Uterus (tissue), 3 donors: ENCODE measurements at regions not wholly inside any gene's neighbourhood (a gene's known extent, or its start where the extent isn't known, plus 50 kb on each side); places are given as distances from the start of the nearest gene placed in this dataset.

Experiments used
- DNase-seq, 2 donors: peaks; one replicate each; pipeline ENCODE4 v3.0.0-alpha.2; 2019 to 2020
- H3K27ac ChIP-seq, 2 donors: fragments of 200-600 bp; sonication (generic); 1 replicate in 1 of 2; 2 replicates in 1 of 2; pipeline ENCODE4 v1.5.1; 2016 to 2018
- H3K27me3 ChIP-seq, 2 donors: fragments of 200-600 bp; sonication (generic); one replicate each; pipeline ENCODE4 v1.5.1; 2018 to 2019; ENCODE audit warnings: control low read depth in 1 of 2
- H3K36me3 ChIP-seq, 2 donors: fragments of 200-600 bp; sonication (generic); one replicate each; pipeline ENCODE4 v1.5.1; 2019; ENCODE audit warnings: control low read depth in 1 of 2
- H3K4me1 ChIP-seq, 2 donors: fragments of 200-600 bp; sonication (generic); one replicate each; pipeline ENCODE4 v1.5.1; 2018 to 2019; ENCODE audit warnings: control low read depth in 1 of 2
- H3K4me3 ChIP-seq, 2 donors: fragments of 200-600 bp; sonication (generic); 1 replicate in 1 of 2; 2 replicates in 1 of 2; pipeline ENCODE4 v1.5.1; 2018 to 2019; ENCODE audit warnings: mild to moderate bottlenecking in 1 of 2
- H3K9me3 ChIP-seq, 2 donors: fragments of 200-600 bp; sonication (generic); one replicate each; pipeline ENCODE4 v1.5.1; 2019; ENCODE audit warnings: control low read depth in 1 of 2
- POLR2A ChIP-seq, 2 donors: fragments of 450-650 bp; IDR thresholded peaks; one replicate each; pipeline ENCODE4 v1.6.1; 2016; ENCODE audit warnings: antibody characterized with exemption in 2 of 2, mild to moderate bottlenecking in 1 of 2, moderate library complexity in 1 of 2
- intact Hi-C: fragments of 100-400 bp; cut with DNase I; formaldehyde crosslinking; loops from one replicate; pipeline ENCODE4 v1.15.1; 2023; ENCODE audit warnings: low total_unique reads
- TF ChIP-seq, protein P1 (sequence below), 4 experiments: fragments of 200-600 bp in 2 of 4; fragments of 450-650 bp in 2 of 4; sonication (generic) in 2 of 4; IDR thresholded peaks; one replicate each; pipeline ENCODE4 v1.5.1; 2016 to 2019; ENCODE audit warnings: antibody characterized with exemption in 4 of 4, mild to moderate bottlenecking in 2 of 4, moderate library complexity in 1 of 4
- donor health status: DM: yes; HTN: yes; CAD: no.

GRCh38 chr1:67942274-67942673 lies 108.2 kb downstream of the DIRAS3 start:
- Histone ChIP-seq H3K36me3 (no peaks in the 10 kb centered on the region), H3K9me3 (no peaks in the 10 kb centered on the region), H3K27me3 (no peaks in the 10 kb centered on the region), H3K27ac (no peak overlapping the region), H3K4me3 (no peak overlapping the region), H3K4me1 (no peaks in the 10 kb centered on the region)
- intact Hi-C loops = no loop called here
- no peak for DNase-seq
- TF ChIP-seq, protein P1, sequence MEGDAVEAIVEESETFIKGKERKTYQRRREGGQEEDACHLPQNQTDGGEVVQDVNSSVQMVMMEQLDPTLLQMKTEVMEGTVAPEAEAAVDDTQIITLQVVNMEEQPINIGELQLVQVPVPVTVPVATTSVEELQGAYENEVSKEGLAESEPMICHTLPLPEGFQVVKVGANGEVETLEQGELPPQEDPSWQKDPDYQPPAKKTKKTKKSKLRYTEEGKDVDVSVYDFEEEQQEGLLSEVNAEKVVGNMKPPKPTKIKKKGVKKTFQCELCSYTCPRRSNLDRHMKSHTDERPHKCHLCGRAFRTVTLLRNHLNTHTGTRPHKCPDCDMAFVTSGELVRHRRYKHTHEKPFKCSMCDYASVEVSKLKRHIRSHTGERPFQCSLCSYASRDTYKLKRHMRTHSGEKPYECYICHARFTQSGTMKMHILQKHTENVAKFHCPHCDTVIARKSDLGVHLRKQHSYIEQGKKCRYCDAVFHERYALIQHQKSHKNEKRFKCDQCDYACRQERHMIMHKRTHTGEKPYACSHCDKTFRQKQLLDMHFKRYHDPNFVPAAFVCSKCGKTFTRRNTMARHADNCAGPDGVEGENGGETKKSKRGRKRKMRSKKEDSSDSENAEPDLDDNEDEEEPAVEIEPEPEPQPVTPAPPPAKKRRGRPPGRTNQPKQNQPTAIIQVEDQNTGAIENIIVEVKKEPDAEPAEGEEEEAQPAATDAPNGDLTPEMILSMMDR (IDR thresholded peaks at IDR 0.05) = no peak
- no peak for TF ChIP-seq POLR2A (IDR thresholded peaks at IDR 0.05)

DNA sequence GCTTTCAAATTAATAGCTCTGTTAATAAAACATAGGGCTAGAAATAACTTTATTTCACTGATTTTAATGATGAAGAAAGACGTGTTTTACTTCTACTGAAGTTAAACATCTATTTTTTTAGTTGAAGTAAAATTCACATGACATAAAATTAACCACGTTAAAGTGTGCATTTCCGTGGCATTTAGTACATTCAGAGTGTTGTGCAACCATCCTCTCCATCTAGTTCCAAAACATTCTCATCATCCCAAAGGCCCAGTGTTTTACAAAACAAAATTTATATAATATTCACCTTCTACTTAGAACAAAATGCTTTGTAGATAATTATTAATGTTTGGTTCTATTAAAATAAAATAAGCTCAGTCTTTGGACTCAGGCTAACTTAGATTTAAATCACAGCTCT lies 108.5 kb upstream of the GNG12 start:
- Histone ChIP-seq H3K27me3 (no peaks in the 10 kb centered on the region), H3K27ac (no peak overlapping the region), H3K36me3 (no peaks in the 10 kb centered on the region), H3K9me3 (no peaks in the 10 kb centered on the region), H3K4me1 (no peaks in the 10 kb centered on the region), H3K4me3 (no peak overlapping the region)
- DNase-seq = no peak
- intact Hi-C loops = no loop called here
- no peak for TF ChIP-seq POLR2A (IDR thresholded peaks at IDR 0.05)
- TF ChIP-seq, protein P1 (IDR thresholded peaks at IDR 0.05) = no peak

- no peaks in the 10 kb centered on the region for H3K4me1 ChIP-seq
- intact Hi-C loops = no loop called here
- H3K27me3 ChIP-seq = no peaks in the 10 kb centered on the region
- no peak for DNase-seq
- no peak overlapping the region for H3K27ac ChIP-seq
- no peaks in the 10 kb centered on the region for H3K36me3 ChIP-seq
- H3K4me3 ChIP-seq = no peak overlapping the region
- H3K9me3 ChIP-seq = no peaks in the 10 kb centered on the region
- TF ChIP-seq POLR2A (IDR thresholded peaks at IDR 0.05) = no peak
- TF ChIP-seq, protein P1 (IDR thresholded peaks at IDR 0.05) = no peak
Observed at GRCh38 chr1:67941155-67941554, 107.9 kb upstream of the GNG12 start.

DNA sequence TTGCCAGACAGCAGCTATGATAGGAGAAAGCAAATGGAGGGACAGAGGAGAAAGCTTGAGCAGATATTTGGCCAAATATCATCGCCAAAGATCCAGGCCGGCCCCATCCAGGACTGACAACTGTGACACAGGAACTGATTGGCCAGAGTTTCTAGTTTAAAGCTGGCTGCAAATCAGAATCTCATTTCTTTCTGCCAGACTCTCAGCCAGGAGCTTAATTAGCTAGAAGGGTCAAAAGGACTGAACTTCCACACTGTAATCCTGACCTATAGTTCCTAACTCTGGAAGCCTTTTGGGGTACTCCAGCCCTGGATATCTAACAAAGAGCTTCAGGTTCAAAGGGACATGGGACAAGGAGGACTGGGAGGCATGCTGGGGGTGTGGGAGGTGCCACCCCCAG lies 106.7 kb upstream of the GNG12 start:
- intact Hi-C loops = no loop called here
- Histone ChIP-seq H3K27ac (no peak overlapping the region), H3K4me3 (no peak overlapping the region), H3K27me3 (no peaks in the 10 kb centered on the region), H3K4me1 (no peaks in the 10 kb centered on the region), H3K9me3 (no peaks in the 10 kb centered on the region), H3K36me3 (no peaks in the 10 kb centered on the region)
- DNase-seq = no peak
- no peak for TF ChIP-seq POLR2A (IDR thresholded peaks at IDR 0.05)
- TF ChIP-seq, protein P1 (IDR thresholded peaks at IDR 0.05) = no peak

DNA sequence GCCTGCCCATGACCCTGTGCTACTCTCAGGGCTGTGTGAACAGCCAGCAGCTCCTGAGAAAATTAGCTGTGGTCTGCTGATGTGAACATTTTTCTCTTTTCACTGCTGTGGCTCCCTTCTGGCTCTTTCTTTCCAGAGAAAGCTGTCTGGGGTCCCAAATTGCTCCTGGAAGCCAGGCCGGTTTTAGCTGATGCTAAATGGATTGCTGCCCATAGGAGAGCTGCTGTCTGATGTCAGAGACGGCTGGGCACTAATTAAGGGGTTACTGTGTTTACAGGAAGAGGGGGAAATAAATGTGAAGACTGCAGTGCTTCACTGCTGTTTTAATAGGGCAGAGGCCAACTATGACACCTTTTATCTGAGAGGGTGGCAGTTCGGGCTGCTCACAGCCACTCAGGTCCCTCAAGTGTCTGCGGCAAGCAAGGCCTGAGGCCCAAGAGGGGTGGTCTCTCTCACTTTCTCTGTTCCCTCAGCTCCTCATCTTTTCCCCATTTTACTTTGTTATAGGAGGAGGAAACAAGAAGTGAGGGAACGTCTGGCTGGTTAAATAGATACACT lies 106.0 kb upstream of the GNG12 start:
- intact Hi-C loops = no loop called here
- no peak for DNase-seq
- TF ChIP-seq, protein P1 (IDR thresholded peaks at IDR 0.05) = no peak
- no peak for TF ChIP-seq POLR2A (IDR thresholded peaks at IDR 0.05)
- H3K9me3 ChIP-seq = no peaks in the 10 kb centered on the region
- no peaks in the 10 kb centered on the region for H3K36me3 ChIP-seq
- no peak overlapping the region for H3K4me3 ChIP-seq
- H3K27ac ChIP-seq = no peak overlapping the region
- H3K4me1 ChIP-seq = no peaks in the 10 kb centered on the region
- no peaks in the 10 kb centered on the region for H3K27me3 ChIP-seq
